HCEC 1CT (cell line): ENCODE measurements at regions not wholly inside any gene's neighbourhood (a gene's known extent, or its start where the extent isn't known, plus 50 kb on each side); places are given as distances from the start of the nearest gene placed in this dataset.
"Not testable (repeated sequence)": the region's sequence is repeated elsewhere in the genome, so short reads cannot be mapped to it uniquely, and the experiment has no call there.

ENCODE experiments used
- DNase-seq: peaks from one replicate; pipeline ENCODE4 v3.0.0-alpha.2; 2017

DNA sequence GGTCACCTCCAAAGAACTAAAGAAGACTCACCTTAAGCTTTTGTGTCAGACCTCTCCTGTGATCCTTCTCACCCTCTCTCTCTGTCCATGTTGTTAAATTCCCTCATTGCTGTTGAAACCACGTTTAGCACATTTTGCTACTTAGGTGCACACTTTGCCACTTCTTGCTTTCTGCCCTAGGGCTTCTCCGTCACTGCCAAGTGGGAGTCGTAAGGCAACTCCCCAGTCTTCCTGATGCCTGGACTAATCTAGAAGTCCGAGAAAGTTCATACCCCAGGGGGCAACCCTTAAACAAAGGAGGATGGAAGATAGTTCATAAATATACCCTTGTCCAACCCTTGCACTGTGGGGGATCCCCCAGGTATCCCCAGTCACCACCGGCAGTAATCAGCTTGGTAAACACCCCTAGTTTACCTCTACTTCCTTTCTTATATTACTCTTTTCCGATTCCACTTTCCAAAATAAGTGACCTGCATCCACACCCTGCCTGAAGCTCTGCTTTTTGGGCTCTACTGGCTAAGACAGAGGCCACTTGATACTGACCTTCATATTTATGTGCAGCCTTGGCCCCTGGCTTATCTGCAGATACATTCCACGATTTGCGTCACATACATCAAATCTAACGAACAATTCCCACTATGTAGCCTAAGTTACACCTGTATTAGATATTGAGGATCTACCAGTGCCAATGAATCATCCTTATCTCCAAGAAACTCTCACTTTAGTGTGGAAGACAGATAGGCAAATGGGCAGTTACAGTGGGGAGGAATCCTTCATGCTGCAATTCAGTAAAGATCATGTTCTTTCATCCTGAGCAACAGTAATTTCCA, 776.2 kb downstream of the RNF144A start:
- no peak for DNase-seq

DNA sequence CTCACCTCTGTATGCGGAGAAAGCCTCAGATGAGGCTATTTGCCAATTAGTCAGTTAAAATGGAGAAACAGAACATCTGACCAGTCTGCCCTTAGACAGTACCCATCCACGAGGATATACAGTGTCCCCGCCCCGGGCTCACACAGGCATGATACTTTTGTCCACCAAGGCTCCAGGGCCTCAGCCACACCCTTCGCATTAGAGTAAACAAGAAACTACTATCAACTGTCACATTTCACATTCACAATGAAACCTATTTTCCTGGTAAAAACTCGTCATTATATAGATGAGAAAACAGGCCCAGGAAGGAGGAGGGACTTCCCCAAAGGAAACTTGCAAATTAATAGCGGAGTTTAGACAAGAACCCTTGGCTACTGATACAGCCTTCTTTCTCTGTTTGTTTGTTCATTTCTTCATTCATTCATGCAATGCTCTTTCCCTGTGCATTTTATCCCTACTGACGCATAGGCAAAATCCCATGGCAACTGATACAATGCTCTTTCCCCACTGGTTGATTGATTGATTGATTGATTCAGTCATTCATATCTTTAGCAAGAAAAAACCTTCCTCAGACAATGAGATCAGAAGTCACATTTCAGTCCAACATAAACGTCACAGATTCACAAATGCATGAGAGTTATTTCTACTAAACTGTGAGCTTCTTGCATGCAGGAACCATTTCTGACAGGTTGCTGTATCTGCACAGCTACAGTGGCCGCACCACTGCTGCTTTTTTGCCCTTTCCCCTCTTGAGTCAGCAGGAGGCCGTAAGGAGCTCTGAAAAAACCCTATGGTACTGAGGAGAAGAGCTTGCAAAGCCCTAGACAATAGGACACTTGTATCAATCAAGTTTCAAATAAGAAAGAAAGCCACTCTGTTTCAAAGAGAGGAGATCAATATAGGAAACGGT, 777.1 kb downstream of the RNF144A start:
- no peak for DNase-seq

DNA sequence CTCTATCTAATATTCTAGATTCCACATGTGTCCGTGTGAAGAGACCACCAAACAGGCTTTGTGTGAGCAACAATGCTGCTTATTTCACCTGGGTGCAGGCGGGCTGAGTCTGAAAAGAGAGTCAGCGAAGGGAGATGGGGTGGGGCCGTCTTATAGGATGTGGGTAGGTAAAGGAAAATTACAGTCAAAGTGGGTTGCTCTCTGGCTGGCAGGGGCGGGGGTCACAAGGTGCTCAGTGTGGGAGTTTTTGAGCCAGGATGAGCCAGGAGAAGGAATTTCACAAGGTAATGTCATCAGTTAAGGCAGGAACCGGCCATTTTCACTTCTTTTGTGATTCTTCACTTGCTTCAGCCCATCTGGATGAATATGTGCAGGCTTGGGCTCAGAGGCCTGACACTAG, 779.3 kb downstream of the RNF144A start:
- DNase-seq, result not testable (repeated sequence)

DNA sequence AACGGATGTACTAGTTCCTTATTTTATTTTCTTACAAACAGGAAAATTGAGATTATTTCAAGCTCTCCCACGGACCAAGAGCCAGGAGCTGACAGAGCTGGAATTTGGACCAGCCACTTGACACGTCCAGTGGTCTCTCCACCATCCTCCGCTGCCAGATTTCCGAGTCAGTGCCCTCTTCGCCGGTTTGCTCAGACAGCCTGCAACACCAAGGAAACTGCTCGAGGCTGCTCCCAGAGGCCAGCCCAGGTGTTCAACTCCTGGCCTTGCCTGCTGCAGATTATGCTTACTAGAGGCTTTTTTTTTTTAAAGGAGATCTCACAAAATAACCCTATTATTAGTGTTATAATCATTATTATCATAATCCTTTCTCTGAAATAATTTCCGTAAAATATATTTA, 779.8 kb downstream of the RNF144A start:
- DNase-seq, result no peak

DNA sequence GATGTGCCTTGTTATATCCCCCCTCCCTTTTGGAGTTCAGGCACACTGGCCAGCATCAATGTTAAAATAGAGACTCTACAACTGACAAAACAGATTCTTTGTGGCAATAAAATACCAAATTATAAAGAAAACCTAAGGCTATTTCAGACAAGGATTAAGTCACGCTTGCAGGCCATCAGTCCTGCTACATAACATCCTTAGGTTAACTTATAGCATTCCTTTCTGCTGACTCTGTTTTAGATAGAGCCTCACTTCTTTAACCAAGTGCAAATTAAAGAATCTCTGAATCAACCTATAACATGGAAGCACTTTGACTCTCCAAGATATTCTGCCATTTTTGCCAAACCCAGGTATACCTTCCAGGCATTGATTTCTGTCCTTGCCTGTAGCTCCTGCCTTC, 784.6 kb downstream of the RNF144A start:
- no peak for DNase-seq

DNA sequence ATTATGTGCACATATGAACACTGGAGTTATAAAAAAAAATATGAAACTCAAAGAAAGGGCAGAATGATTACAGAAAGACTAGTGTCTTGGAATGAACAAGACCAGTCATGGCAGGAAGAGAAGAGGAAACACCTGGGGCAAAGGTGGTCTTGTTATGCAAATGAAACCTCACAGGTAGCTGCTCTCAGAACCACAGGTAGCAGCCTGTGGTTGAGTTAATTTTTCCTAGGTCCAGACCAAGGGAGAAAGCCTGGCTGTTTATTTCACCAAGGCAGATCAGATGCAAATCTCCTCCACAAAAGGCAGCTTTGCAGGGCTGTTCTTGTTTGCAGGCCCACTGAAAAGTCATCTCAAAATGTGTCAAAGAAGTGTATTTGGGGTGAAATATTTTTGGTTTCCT, 785.8 kb downstream of the RNF144A start:
- no peak for DNase-seq

DNA sequence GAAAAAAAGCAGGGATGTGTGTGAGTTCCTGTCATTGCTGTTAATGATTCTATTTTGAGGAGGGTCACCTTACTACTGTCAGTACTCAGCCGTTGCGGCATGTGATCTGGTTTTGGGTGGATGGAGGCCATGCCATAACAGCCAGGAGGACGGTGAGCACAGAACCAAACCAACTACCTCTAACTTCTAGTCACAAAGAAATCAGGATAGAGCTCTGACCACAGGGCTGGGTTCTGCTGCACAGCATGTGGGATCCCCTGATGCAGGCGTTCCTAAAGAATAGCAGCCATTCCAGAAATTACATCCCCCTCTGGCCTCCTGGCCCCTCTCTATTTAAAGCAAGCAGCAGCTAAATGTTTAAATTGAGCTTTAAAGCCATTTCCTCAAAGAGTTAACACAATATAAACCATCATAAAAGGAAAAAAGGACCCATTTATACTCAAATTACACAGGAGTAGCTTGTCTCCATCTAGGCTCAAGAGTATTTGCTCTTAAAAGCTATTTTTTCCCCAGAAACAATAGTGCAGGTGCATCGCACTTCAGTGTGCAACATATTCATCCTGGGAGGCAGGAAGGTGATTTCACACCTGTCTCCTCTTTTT, 786.4 kb downstream of the RNF144A start:
- no peak for DNase-seq

DNA sequence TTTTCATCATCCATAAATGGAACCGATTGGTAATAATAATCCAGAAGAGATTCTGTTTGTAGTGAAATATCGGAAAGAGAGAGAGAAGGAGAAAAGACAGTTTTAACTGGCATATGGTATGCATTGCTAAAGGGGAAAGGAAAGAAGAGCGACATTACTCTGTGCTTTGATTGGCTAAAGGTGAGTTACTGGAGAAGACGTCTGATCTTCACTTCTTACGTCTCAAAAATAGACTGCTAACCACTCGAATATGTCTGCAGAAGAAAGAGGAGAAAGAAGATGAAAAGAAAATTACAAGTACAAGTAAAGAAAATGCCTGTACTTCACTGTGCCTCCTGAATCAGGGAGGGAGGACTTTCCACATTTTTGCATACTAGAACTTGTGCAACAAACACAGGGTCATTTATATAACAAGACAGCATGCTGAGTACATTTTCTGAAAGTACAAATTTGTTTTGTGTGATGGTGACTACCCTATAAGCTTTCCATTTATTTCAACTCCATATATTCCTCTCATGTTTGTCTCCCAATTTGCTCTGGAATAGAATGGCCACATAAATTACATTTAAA, 787.2 kb downstream of the RNF144A start:
- DNase-seq, result no peak

DNA sequence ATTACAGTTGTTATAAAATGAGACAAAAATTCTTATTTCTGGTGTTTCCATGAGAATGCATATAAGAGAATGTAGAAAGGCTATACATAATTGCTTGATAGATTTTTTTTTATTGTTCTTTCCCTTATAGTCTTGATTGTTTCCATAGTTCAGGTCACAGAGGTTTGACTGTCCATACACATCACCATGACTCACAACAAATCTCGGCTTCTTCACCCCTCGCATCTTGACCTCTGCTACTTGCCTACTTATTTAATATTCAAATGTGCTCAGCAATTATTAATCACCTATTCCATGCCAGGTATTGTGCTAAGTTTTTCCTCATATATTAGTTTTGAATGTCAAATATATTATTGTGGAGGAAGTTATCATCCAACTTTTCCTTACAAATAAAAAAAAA, 789.6 kb downstream of the RNF144A start:
- no peak for DNase-seq

DNA sequence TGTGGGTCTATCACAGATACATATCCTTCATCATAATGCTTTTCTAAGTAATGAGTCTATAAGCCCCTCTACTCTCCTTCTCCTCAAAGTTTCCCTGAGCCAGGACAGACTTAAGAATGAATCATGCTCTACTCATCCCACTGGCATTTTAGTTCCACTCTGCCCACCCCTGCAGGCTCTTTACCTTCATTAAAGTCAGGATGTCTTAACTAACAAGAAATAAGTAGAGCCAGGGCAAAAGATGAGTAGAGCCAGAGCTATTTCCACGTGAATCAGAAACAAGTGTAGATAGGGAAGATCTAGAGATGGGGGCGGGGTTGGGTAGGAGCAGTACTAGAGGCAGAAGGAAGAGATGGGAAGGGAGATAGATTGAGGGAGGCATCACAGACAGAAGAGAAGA, 790.5 kb downstream of the RNF144A start:
- no peak for DNase-seq

DNA sequence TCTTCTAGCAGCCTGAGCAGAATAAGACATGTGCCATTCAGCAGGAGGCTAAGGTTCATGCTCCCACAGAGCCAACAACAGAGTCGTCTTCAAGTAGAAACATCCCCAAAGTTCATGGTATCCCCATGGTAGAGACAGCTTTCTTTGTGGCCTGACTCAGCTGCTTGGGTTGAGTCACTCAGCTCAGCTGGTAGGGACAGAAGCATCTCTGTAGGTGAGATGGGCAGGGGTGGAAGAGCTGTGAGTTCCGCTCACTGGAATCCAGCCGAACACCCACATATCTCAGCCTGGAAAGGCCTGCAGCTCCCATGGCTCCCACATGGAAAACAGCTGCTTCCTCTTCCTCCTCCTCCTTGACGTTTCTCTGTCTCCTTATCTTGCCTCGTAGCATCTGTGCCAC, 792.7 kb downstream of the RNF144A start:
- DNase-seq, result no peak

DNA sequence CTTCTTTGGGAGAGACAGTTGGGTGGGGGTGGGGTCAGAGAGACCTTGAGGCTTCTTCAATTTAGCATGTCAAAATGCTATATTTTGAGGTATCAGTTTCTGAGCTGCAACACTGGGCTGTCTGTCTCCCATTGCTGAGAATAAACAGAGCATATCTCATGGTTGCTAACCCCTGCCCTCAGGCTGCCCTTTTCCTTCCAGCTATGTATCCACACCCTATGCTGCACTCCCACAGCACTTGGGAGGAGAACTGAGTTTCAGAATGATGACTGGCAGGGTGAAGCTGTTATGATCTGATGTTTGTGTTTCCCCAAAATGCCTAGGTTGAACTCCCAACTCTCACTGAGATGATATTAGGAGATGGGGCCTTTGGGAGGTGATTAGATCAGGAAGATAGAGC, 794.0 kb downstream of the RNF144A start:
- DNase-seq, result no peak

DNA sequence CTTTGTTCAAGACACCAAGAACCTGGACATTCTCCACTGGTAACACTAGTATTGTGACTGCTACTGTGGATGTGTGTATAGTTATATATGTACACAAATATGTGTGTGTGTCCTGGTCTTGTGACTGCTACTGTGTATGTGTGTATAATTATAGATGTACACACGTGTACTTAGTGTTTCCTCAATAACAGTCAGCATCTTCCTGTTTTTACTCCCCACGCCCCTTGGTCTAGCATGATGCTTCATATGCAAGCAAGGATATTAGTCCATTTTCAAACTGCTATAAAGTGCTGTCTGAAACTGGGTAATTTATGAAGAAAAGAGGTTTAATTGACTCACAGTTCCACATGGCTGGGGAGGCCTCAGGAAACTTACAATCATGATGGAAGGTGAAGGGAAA, 802.7 kb downstream of the RNF144A start:
- no peak for DNase-seq

DNA sequence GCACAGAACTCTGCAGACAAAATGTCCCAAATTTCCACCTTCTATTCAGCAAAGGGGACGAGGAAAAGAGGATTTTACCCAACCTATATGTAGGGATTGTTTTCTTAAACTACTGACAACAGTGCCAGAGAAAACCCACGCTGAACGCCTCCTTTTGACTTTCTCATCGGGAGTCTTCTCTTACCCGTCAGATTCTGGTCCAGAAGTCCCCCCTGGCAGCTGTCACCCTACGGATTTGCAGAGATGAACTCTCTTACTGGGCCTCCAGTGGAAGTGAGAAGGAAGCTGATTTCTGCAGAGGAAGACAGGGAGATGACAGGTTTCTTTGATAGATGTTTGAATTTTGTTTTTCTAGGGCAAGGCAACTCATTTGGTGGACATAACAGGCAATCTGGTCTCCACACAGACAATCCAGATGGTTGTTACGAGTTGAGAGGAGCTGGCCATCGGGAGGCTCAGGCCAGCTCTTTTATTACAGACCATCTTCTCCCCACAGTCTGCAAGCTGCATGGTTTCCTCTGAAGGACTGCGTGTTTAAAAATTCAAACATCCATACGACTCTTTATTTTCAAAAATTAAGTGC, 804.3 kb downstream of the RNF144A start:
- no peak for DNase-seq

DNA sequence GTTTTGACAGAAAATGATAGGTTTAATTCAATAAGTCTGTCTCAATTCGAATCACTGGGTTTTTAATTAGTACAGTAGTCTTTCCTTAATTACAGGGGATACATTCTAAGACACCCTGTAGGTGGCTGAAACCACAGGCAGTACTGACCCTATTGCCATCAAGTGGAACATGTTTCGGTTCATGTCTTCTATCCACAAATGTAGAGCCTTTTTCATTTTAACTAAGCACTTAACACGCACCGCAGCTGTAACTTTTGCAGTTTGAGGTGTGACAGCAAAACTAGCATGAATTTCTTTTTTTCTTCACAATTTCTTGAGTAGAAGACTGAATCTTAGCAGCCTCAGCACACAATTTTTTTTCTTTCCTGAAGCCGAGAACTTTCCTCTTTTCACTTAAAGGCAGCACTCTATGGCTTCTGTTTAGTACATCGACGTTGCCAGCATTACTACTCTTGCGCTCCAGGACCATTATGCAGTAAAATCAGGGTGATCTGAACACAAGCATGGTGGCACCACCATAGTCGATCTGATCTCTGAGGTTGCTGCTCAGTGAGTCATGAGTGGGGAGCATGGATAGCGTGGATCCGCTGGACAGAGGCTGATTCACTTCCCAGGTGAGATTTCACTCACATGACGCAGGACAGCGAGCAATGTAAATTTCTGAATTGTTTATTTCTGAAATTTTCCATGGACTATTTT, 805.1 kb downstream of the RNF144A start:
- no peak for DNase-seq

DNA sequence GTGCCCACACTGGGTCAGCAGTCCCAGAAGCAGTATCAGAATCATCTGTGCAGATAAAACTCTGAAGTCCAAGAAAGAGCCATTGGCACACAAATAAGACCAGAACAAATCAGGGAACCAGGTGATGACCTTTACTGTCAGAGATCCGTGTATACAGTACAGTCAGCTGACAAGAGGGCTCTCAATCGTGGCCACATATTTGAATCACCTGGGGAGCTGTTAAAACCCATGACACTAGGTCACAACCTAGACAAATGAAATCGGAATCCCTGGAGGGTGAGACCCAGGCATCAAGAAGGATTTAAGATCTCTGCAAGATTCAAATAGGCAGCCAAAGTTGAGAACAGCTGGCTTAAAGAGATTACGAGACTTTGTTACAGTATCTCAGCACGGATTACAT, 807.1 kb downstream of the RNF144A start:
- no peak for DNase-seq

DNA sequence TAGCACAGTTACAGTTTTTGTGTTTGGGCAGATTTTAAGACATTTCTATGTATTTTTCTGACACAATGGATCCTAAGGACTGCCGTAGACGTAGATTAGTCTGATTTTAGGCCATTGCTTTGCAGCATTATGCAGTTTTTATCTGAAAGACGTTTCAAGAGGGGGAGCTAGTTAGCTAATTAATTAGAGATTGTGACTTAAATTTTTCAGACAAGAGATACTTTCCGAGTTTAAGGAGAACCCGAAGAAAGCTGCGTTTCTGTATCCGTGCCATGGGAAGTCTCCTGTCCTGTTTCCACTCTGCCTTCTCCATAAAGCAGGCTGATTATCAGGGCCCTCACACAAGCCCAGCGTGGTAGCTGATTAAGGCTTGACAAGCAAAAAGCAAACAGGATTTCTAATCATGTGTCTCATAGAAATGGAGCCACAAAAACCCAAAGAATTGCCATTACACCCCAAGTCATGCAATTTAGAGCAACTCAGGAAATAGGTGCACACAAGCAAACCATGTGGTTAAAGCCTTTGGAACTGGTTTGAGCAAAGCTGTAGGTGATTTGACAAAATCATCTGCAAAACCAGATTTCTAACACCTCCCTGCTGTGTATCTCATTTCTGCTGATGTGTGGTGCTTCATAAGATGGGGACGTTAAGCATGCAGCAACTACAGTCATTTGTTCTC, 808.1 kb downstream of the RNF144A start:
- DNase-seq, result no peak

DNA sequence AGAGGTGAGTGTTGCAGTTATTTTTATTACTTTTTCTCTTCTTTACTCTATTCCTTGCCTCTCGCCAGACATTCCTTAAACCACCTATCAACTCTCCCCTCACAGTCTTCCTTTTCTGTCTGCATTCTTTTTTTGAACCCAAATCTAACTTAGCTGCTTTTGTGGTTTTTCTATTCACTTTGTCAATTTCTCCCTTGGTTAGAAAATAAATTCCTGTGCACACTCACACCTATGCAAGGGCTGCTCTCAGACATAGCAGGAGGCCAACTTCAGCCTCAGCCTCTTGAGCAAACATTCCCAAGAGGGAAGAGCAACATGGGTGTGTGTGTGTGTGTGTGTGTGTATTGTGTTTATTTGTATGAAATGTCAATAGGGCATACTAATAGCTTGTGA, 808.6 kb downstream of the RNF144A start:
- DNase-seq, result no peak

DNA sequence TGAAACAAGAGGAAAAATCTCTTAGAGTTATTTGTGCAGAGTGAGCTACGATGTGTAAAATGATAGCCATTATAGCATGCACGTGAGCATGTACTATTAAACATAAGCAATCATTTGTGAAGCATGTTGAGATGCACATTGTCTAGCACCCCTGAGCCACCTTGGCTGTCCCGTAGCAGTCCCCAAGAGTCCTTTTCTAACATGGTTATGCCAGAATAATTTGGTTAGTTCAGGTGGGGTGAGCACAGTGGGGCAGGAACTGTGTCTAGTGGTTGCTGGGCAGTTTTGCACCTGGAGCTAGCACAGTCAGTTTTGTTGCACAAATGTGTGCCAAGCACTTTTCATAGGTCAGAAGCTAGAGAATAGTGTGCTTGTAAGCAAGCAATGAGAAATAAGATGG, 809.8 kb downstream of the RNF144A start:
- DNase-seq, result no peak

DNA sequence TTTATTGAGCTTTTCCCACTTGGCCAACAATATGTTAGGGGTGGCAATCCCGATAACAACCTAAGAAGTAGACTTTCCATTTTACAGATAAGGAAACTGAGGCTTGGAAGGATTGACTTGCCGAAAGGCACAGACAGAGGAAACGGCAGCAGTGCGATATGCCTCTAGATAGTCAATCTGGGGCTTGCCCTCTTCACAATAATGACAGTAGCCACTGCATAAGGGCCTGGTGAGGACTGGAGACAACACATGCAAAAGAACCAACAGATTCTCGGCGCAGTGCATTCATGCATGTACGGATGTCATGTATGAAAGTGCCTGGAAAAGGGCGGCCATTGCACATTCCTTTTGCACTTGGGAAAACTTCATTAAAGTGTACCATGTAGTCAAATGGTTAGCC, 811.2 kb downstream of the RNF144A start:
- no peak for DNase-seq

DNA sequence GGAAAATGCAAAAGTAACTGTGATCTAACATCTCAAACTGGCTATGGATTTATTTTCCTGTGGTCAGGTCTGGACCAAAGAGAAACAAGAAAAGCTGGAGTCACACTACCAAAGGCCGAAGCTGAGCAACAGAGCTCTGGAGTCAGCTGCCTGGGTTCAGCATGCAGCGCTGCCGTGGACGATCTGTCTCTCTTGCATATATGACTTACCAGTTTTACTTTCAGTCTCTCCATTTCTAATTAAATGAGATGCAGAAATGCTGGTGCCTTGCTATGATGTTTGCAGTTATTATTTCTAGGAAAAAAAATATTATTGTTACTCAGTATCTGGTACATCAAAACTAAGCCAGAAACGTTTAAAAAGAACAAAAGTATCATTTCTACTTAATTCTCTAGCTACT, 813.2 kb downstream of the RNF144A start:
- DNase-seq, result no peak

DNA sequence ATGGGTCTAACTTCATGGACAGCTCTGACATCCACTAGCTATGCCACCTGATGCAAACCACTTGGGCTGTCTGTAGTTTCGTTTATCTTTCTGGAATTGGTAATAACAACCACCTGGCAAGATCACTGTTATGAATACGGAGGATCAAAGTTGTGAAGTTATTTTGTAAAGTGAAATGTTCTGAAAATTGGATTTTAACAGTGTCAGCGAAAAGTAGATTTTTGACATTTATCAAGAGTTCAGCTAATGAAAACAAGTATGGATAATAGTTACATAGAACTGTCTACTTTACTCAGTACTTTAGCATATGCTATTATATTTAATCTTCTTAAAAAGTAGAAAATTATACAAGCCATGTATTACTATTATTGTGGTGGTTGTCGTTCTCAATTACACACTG, 813.8 kb downstream of the RNF144A start:
- no peak for DNase-seq
